OCI-LY7 (cell line): ENCODE measurements at regions not wholly inside any gene's neighbourhood (a gene's known extent, or its start where the extent isn't known, plus 50 kb on each side); places are given as distances from the start of the nearest gene placed in this dataset.

Source experiments
- BruUV-seq: library from RNA; stranded (reverse); fragments of 400-500 nt; replicated peaks from 2 replicates; lab custom pipeline; 2021; lab: Mats Ljungman, UMichigan
- CTCF ChIA-PET: fragments of 300-600 bp; sonication (Branson Sonifier 250); formaldehyde crosslinking; loops from one replicate; lab custom pipeline; 2022; ENCODE audit warnings: antibody characterized with exemption; ENCODE audit not compliant: unreplicated experiment; lab: Charles Lee
- POLR2A ChIA-PET: fragments of 300-600 bp; sonication (Branson Sonifier 250); formaldehyde crosslinking; loops from one replicate; lab custom pipeline; 2022; ENCODE audit warnings: antibody characterized with exemption; lab: Charles Lee
- DNase-seq: peaks from one replicate; pipeline ENCODE4 v3.0.0-alpha.2; 2015; ENCODE audit warnings: low spot score
- H2AFZ ChIP-seq: fragments of 200-600 bp; sonication (generic), shearing (Covaris generic); 2 replicates; pipeline ENCODE4 v1.6.1; 2014; ENCODE audit warnings: mild to moderate bottlenecking, antibody characterized with exemption, low read length, moderate library complexity
- H3K27ac ChIP-seq: fragments of 200-600 bp; sonication (generic); 2 replicates; pipeline ENCODE4 v1.5.1; 2014; ENCODE audit warnings: mixed run types, low read depth, mild to moderate bottlenecking, moderate library complexity, low read length, inconsistent platforms; ENCODE audit not compliant: poor library complexity, severe bottlenecking
- H3K36me3 ChIP-seq: fragments of 200-600 bp; sonication (generic); 2 replicates; pipeline ENCODE4 v1.6.1; 2014; ENCODE audit warnings: mild to moderate bottlenecking, antibody characterized with exemption, low read length, moderate library complexity, mixed read lengths; ENCODE audit not compliant: insufficient read depth
- H3K4me1 ChIP-seq: fragments of 200-600 bp; sonication (generic); 2 replicates; pipeline ENCODE4 v1.5.1; 2014; ENCODE audit warnings: mild to moderate bottlenecking, low read length; ENCODE audit not compliant: insufficient read depth, poor library complexity, severe bottlenecking
- H3K4me2 ChIP-seq: fragments of 200-600 bp; sonication (generic); 2 replicates; pipeline ENCODE4 v1.6.1; 2014; ENCODE audit warnings: mild to moderate bottlenecking, low read length
- H3K4me3 ChIP-seq: fragments of 200-600 bp; sonication (generic); 2 replicates; pipeline ENCODE4 v1.5.1; 2014; ENCODE audit warnings: mild to moderate bottlenecking, low read depth, low read length; ENCODE audit not compliant: poor library complexity, severe bottlenecking
- H3K79me2 ChIP-seq: fragments of 200-600 bp; sonication (generic); 2 replicates; pipeline ENCODE4 v1.6.1; 2016; ENCODE audit warnings: low read depth, mild to moderate bottlenecking, low read length, moderate library complexity, mixed read lengths; ENCODE audit not compliant: insufficient read depth
- H3K9me2 ChIP-seq: fragments of 200-600 bp; sonication (generic); 2 replicates; pipeline ENCODE4 v1.6.1; 2016; ENCODE audit warnings: mild to moderate bottlenecking, low read length, mixed read lengths; ENCODE audit not compliant: insufficient read depth
- H3K9me3 ChIP-seq: fragments of 200-600 bp; sonication (generic); 2 replicates; pipeline ENCODE4 v1.6.1; 2014; ENCODE audit warnings: mild to moderate bottlenecking, mixed run types, low read length, mixed read lengths
- H4K20me1 ChIP-seq: fragments of 200-600 bp; sonication (generic); 2 replicates; pipeline ENCODE4 v1.6.1; 2014; ENCODE audit warnings: mild to moderate bottlenecking, antibody characterized with exemption, low read length, moderate library complexity, mixed read lengths; ENCODE audit not compliant: insufficient read depth
- CTCF ChIP-seq: fragments of 200-600 bp; sonication (generic); conservative IDR thresholded peaks from 2 replicates; pipeline ENCODE4 v1.5.1; 2014; ENCODE audit warnings: mild to moderate bottlenecking, antibody characterized with exemption, low read length, moderate library complexity, mixed read lengths
- EZH2phosphoT487 ChIP-seq: fragments of 200-600 bp; sonication (generic); IDR thresholded peaks from 2 replicates; pipeline ENCODE4 v1.6.1; 2018; ENCODE audit warnings: low read depth, borderline replicate concordance, mild to moderate bottlenecking, mixed run types, antibody characterized with exemption, low read length, moderate library complexity, mixed read lengths
- intact Hi-C: fragments of 100-400 bp; cut with micrococcal nuclease; formaldehyde crosslinking; loops from one replicate; pipeline ENCODE4 v1.10.0; 2022; ENCODE audit not compliant: unreplicated experiment

DNA sequence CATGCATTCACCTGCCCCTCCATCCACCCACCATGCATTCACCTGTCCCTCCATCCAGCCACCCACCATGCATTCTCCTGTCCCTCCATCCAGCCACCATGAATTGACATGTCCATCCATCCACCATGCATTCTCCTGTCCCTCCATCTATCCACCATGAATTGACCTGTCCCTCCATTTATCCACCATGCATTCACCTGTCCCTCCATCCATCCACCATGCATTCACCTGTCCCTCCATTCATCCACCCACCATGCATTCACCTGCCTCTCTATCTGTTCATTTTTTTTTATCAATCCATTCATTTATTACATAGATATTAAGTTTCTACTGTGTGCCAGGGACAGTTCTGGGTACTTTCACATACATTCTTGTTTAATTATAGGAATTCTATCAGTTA is 69.2 kb downstream of the MYCN start:
- H2AFZ ChIP-seq = no peak overlapping the region
- no TSS peak for BruUV-seq
- H3K4me2 ChIP-seq = no peak overlapping the region
- no peak for DNase-seq
- no peak overlapping the region for H3K27ac ChIP-seq
- CTCF ChIA-PET = no interaction called here
- no peaks in the 10 kb centered on the region for H3K9me3 ChIP-seq
- TF ChIP-seq EZH2phosphoT487 = no peak
- no peak for TF ChIP-seq CTCF
- H3K9me2 ChIP-seq = no peaks in the 10 kb centered on the region
- no peaks in the 10 kb centered on the region for H4K20me1 ChIP-seq
- H3K4me3 ChIP-seq = no peak overlapping the region
- POLR2A ChIA-PET = no interaction called here
- H3K79me2 ChIP-seq = no peaks in the 10 kb centered on the region
- intact Hi-C loops = no loop called here
- H3K4me1 ChIP-seq = no peaks in the 10 kb centered on the region
- no peaks in the 10 kb centered on the region for H3K36me3 ChIP-seq

DNA sequence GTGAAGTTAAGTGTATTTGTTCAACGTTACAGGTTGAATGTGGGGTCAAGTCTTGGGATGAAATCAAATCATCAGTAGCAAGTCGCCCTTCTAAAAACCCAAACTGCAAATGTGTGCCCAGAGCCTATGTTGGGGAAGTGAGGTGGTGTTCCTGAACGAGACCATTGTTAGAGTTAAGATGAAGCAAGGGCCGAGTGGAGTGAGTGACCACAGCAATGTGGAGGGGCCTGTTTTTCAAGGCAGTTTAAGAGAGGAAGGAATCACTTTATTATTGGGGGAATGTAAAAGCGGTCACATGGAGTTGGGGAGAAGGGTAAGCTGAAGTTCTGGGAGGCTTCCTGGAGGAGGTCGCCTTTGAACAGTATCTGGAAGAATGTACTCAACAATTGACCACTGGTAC is 68.5 kb downstream of the MYCN start:
- Histone ChIP-seq H3K4me2 (no peak overlapping the region), H2AFZ (no peak overlapping the region), H3K4me3 (no peak overlapping the region), H4K20me1 (no peaks in the 10 kb centered on the region), H3K9me2 (no peaks in the 10 kb centered on the region), H3K4me1 (no peaks in the 10 kb centered on the region), H3K27ac (no peak overlapping the region), H3K36me3 (no peaks in the 10 kb centered on the region), H3K79me2 (no peaks in the 10 kb centered on the region), H3K9me3 (no peaks in the 10 kb centered on the region)
- TF ChIP-seq CTCF (no peak), EZH2phosphoT487 (no peak)
- CTCF ChIA-PET = no interaction called here
- intact Hi-C loops = no loop called here
- POLR2A ChIA-PET = no interaction called here
- no peak for DNase-seq
- no TSS peak for BruUV-seq

- no peak for TF ChIP-seq EZH2phosphoT487
- no peak for TF ChIP-seq CTCF
- H3K4me3 ChIP-seq = no peak overlapping the region
- CTCF ChIA-PET = no interaction called here
- H3K36me3 ChIP-seq = no peaks in the 10 kb centered on the region
- no peaks in the 10 kb centered on the region for H3K4me1 ChIP-seq
- H3K9me2 ChIP-seq = no peaks in the 10 kb centered on the region
- no peak overlapping the region for H3K4me2 ChIP-seq
- H3K9me3 ChIP-seq = no peaks in the 10 kb centered on the region
- H3K79me2 ChIP-seq = no peaks in the 10 kb centered on the region
- POLR2A ChIA-PET = interaction anchor here (0.8 kb wide), 1 partner anchor 826 kb away, joined by 4 read pairs; no protein-coding TSS in a partner anchor
- no peaks in the 10 kb centered on the region for H4K20me1 ChIP-seq
- no TSS peak for BruUV-seq
- intact Hi-C loops = no loop called here
- no peak overlapping the region for H3K27ac ChIP-seq
- DNase-seq = no peak
- H2AFZ ChIP-seq = no peak overlapping the region
Measured at GRCh38 chr2:16008331-16008850, 68.0 kb downstream of the MYCN start.
